ENCODE measurements at regions not wholly inside any gene's neighbourhood (a gene's known extent, or its start where the extent isn't known, plus 50 kb on each side); places are given as distances from the start of the nearest gene placed in this dataset.

DNA sequence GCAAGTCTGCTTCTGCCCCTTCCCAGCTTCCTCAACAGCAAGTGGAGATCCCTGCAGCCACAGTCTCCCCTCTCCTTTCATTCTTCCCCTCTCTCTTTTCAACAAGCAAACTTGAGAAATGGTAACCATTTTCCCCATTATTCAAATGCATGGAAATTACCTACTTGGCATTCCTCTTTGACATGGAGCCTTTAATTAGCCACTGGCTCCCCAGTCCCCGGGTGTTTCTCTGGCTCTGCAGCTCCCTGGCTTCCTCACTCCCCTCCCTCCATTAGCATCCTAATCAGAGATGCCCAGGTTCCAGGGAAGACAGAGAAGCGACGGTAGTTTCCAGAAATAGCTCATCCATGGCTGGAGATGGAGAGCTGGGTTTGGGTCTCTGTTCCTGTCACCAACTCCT is 116.0 kb downstream of the CCT6B start:
- Histone ChIP-seq H3K27me3 (ENCODE audit: insufficient read depth, insufficient read length) (peaks cover 8% of the 10 kb centered on the region), H3K36me3 (ENCODE audit: insufficient read depth, insufficient read length, low read length) (no peaks in the 10 kb centered on the region), H3K9me3 (ENCODE audit: insufficient read depth, low read length) (no peaks in the 10 kb centered on the region), H3K9ac (ENCODE audit: insufficient read length, low read depth) (no peak overlapping the region), H3K4me3 (ENCODE audit: insufficient read length, low read depth) (no peak overlapping the region), H3K4me1 (ENCODE audit: insufficient read depth, insufficient read length) (peaks cover 7% of the 10 kb centered on the region)
- TF ChIP-seq ZNF274 (IDR thresholded peaks at IDR 0.05; ENCODE audit: low read depth, low read length), result no peak
- TF ChIP-seq YY1 (IDR thresholded peaks at IDR 0.05; ENCODE audit: insufficient read depth, insufficient read length), result no peak
- no peak for TF ChIP-seq SUZ12 (IDR thresholded peaks at IDR 0.05; ENCODE audit: extremely low read depth, insufficient read depth, insufficient read length)
- DNase-seq (ENCODE audit: low read depth, low spot score), result no peak

DNA sequence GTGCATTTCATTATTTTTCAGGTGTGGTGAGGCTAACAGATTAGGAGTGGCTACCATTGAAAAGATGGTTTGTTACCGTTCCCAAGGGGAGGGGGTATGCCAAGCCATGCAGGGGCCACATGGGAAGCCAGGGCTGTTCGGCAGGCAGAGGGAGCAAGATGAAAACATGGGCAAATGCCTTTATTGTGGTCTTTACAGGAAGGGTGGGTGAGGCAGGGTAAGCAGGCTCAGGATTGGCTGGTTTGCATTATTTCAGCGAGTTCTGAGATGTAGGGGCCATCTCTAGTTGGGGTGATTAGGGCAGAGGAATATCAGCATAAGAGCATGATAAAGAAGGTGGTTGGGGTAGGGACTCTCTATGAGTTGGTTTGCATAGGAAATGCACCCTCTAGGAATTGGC is 117.6 kb downstream of the CCT6B start:
- Histone ChIP-seq H3K36me3 (ENCODE audit: insufficient read depth, insufficient read length, low read length) (no peaks in the 10 kb centered on the region), H3K4me3 (ENCODE audit: insufficient read length, low read depth) (no peak overlapping the region), H3K27me3 (ENCODE audit: insufficient read depth, insufficient read length) (peaks cover 8% of the 10 kb centered on the region), H3K9me3 (ENCODE audit: insufficient read depth, low read length) (no peaks in the 10 kb centered on the region), H3K4me1 (ENCODE audit: insufficient read depth, insufficient read length) (peaks cover 7% of the 10 kb centered on the region), H3K9ac (ENCODE audit: insufficient read length, low read depth) (no peak overlapping the region)
- TF ChIP-seq ZNF274 (IDR thresholded peaks at IDR 0.05; ENCODE audit: low read depth, low read length) (no peak), SUZ12 (IDR thresholded peaks at IDR 0.05; ENCODE audit: extremely low read depth, insufficient read depth, insufficient read length) (no peak), YY1 (IDR thresholded peaks at IDR 0.05; ENCODE audit: insufficient read depth, insufficient read length) (no peak)
- DNase-seq (ENCODE audit: low read depth, low spot score), result no peak

DNA sequence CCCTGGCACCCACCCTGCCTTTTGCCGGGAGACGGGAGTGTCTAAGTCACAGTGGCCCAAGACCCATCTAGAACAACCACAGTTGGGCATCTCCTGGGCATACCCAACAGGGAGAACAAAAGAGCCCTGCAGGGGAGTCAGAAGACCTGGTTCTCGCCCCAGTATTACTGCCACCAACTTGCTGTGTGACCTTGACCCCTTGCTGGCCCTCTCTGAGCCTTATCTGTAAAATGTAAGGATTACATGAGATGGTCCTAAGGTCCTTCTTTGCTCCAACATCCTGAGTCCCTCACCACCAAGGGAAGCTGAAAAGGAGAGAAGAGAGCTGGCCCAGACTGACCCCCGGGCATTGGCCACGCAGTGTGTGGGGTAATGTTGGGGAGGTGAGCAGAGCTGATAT is 119.0 kb downstream of the CCT6B start:
- Histone ChIP-seq H3K27me3 (ENCODE audit: insufficient read depth, insufficient read length) (peaks cover 8% of the 10 kb centered on the region), H3K9me3 (ENCODE audit: insufficient read depth, low read length) (no peaks in the 10 kb centered on the region), H3K4me1 (ENCODE audit: insufficient read depth, insufficient read length) (peaks cover 7% of the 10 kb centered on the region), H3K36me3 (ENCODE audit: insufficient read depth, insufficient read length, low read length) (no peaks in the 10 kb centered on the region), H3K9ac (ENCODE audit: insufficient read length, low read depth) (no peak overlapping the region), H3K4me3 (ENCODE audit: insufficient read length, low read depth) (no peak overlapping the region)
- no peak for TF ChIP-seq SUZ12 (IDR thresholded peaks at IDR 0.05; ENCODE audit: extremely low read depth, insufficient read depth, insufficient read length)
- no peak for TF ChIP-seq YY1 (IDR thresholded peaks at IDR 0.05; ENCODE audit: insufficient read depth, insufficient read length)
- no peak for TF ChIP-seq ZNF274 (IDR thresholded peaks at IDR 0.05; ENCODE audit: low read depth, low read length)
- DNase-seq (ENCODE audit: low read depth, low spot score), result no peak

DNA sequence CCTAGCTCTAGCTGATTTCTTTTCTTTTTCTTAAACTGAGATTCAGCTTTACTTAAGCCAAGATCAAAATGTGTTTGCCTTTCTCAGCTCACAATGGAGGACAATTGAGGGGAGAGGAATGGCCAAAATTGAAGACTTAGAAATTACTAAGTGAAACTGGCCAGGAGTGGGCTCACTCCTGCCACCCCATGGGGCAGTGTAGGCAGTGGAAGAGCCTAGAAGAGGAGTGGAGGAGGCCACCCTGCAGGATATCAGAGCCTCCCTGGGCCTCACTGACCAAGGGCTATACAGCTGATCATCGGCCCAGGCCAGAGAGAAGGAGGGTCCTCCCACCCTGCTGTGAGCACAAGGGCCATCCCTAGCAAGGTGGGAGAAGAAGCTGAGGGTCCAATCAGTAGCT is 119.8 kb downstream of the CCT6B start:
- no peak overlapping the region for H3K4me3 ChIP-seq (ENCODE audit: insufficient read length, low read depth)
- no peaks in the 10 kb centered on the region for H3K36me3 ChIP-seq (ENCODE audit: insufficient read depth, insufficient read length, low read length)
- H3K9ac ChIP-seq (ENCODE audit: insufficient read length, low read depth), result no peak overlapping the region
- DNase-seq (ENCODE audit: low read depth, low spot score), result no peak
- peaks cover 7% of the 10 kb centered on the region for H3K4me1 ChIP-seq (ENCODE audit: insufficient read depth, insufficient read length)
- TF ChIP-seq SUZ12 (IDR thresholded peaks at IDR 0.05; ENCODE audit: extremely low read depth, insufficient read depth, insufficient read length), result no peak
- no peaks in the 10 kb centered on the region for H3K9me3 ChIP-seq (ENCODE audit: insufficient read depth, low read length)
- H3K27me3 ChIP-seq (ENCODE audit: insufficient read depth, insufficient read length), result peaks cover 8% of the 10 kb centered on the region

DNA sequence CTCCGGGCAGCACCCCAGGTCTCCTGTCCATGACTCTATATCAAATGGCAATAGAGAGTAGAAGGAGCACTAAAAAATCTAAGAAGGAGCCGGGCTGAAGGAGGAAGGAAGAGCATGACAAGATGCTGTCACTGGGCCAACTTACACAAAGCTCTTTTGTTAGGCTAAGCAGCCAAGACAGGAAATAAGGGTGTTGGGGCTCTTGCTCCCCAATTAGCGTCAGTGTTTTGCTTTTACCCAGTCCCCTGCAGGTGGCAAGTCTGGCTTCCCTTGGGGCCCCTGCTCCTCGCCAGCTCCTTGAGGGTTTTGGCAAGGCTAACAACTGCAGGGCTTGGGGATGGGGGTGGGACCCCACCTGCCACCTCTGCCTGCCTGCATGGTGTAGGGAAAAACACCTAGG is 120.5 kb downstream of the CCT6B start:
- H3K9me3 ChIP-seq (ENCODE audit: insufficient read depth, low read length), result no peaks in the 10 kb centered on the region
- no peak overlapping the region for H3K4me3 ChIP-seq (ENCODE audit: insufficient read length, low read depth)
- H3K27me3 ChIP-seq (ENCODE audit: insufficient read depth, insufficient read length), result peaks cover 3% of the 10 kb centered on the region
- H3K36me3 ChIP-seq (ENCODE audit: insufficient read depth, insufficient read length, low read length), result no peaks in the 10 kb centered on the region
- no peak for DNase-seq (ENCODE audit: low read depth, low spot score)
- no peak overlapping the region for H3K9ac ChIP-seq (ENCODE audit: insufficient read length, low read depth)
- H3K4me1 ChIP-seq (ENCODE audit: insufficient read depth, insufficient read length), result peaks cover 7% of the 10 kb centered on the region
- TF ChIP-seq SUZ12 (IDR thresholded peaks at IDR 0.05; ENCODE audit: extremely low read depth, insufficient read depth, insufficient read length), result no peak
- TF ChIP-seq YY1 (IDR thresholded peaks at IDR 0.05; ENCODE audit: insufficient read depth, insufficient read length), result no peak
- no peak for TF ChIP-seq ZNF274 (IDR thresholded peaks at IDR 0.05; ENCODE audit: low read depth, low read length)

DNA sequence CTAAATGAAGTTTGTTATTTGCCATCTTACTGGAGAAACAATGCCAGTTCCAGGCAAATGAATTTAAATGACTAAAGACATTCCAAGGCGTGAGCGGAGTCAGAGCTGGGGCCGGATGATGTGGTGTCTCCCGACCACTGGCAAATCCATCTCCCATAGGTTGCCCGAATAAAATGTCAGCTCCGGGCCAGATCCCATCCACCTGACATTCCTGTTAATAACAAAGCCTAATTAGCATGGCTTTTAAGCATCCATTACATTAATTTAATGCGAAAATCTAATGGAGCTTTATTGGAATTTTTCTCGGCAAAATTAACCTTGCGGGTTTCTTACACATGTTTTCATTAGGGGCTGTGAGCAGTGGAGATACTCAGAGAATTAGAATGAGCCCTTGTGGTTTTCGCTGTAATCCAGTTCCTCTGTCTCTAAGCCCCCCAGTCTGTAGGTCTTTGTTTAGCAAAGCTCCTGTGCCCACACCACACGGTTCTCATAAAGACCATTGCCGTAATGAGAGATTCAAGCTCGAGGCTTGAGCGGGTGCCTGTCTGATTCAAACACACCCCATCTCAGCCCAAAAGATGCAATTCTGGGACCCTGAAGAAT is 123.3 kb downstream of the CCT6B start:
- Histone ChIP-seq H3K9me3 (ENCODE audit: insufficient read depth, low read length) (no peaks in the 10 kb centered on the region), H3K27me3 (ENCODE audit: insufficient read depth, insufficient read length) (peaks cover 3% of the 10 kb centered on the region), H3K4me1 (ENCODE audit: insufficient read depth, insufficient read length) (peaks cover 7% of the 10 kb centered on the region)

DNA sequence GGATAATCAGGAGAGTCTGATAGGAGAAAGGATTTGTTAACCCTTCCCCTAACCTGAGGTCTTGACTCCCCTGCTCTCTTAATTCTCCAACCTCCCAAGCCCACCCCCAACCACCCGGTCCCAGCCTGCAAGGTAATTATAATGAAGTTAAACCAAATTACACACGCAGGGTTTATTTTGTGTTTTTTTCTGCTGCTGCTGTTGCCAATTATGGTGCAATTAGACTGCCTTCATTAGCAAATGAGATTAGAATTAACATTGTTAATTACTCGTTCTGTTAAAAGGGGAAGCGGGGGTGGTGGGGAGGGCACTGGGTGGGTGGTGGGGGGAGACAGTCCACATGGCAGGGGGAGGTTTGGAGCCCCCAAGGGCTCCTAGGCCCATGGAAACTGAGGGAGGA is 128.9 kb downstream of the CCT6B start:
- H3K27me3 ChIP-seq (ENCODE audit: insufficient read depth, insufficient read length), result peaks cover 4% of the 10 kb centered on the region
- H3K4me1 ChIP-seq (ENCODE audit: insufficient read depth, insufficient read length), result no peaks in the 10 kb centered on the region
- no peak for DNase-seq (ENCODE audit: low read depth, low spot score)
- H3K36me3 ChIP-seq (ENCODE audit: insufficient read depth, insufficient read length, low read length), result no peaks in the 10 kb centered on the region
- H3K9ac ChIP-seq (ENCODE audit: insufficient read length, low read depth), result no peak overlapping the region
- H3K4me3 ChIP-seq (ENCODE audit: insufficient read length, low read depth), result no peak overlapping the region
- TF ChIP-seq SUZ12 (IDR thresholded peaks at IDR 0.05; ENCODE audit: extremely low read depth, insufficient read depth, insufficient read length) (no peak), YY1 (IDR thresholded peaks at IDR 0.05; ENCODE audit: insufficient read depth, insufficient read length) (no peak), ZNF274 (IDR thresholded peaks at IDR 0.05; ENCODE audit: low read depth, low read length) (no peak)
- H3K9me3 ChIP-seq (ENCODE audit: insufficient read depth, low read length), result no peaks in the 10 kb centered on the region

More for the DNA sequence above, 123.3 kb downstream of the CCT6B start:
- DNase-seq (ENCODE audit: low read depth, low spot score), result peak; percentile 18
- Histone ChIP-seq H3K9ac (ENCODE audit: insufficient read length, low read depth) (no peak overlapping the region), H3K36me3 (ENCODE audit: insufficient read depth, insufficient read length, low read length) (no peaks in the 10 kb centered on the region), H3K4me3 (ENCODE audit: insufficient read length, low read depth) (no peak overlapping the region)
- TF ChIP-seq ZNF274 (IDR thresholded peaks at IDR 0.05; ENCODE audit: low read depth, low read length), result no peak
- TF ChIP-seq SUZ12 (IDR thresholded peaks at IDR 0.05; ENCODE audit: extremely low read depth, insufficient read depth, insufficient read length), result no peak
